Suprapubic skin (tissue), 4 donors: ENCODE measurements at regions not wholly inside any gene's neighbourhood (a gene's known extent, or its start where the extent isn't known, plus 50 kb on each side); places are given as distances from the start of the nearest gene placed in this dataset.

Source experiments
- DNase-seq, 2 donors: peaks; one replicate each; pipeline ENCODE4 v3.0.0-alpha.2; 2019; ENCODE audit warnings: low spot score in 2 of 2
- H3K27ac ChIP-seq: fragments of 200-600 bp; sonication (generic); one replicate; pipeline ENCODE4 v1.5.1; 2019
- H3K27me3 ChIP-seq: fragments of 200-600 bp; sonication (generic); one replicate; pipeline ENCODE4 v1.5.1; 2019
- H3K36me3 ChIP-seq: fragments of 200-600 bp; sonication (generic); one replicate; pipeline ENCODE4 v1.5.1; 2019
- H3K4me1 ChIP-seq: fragments of 200-600 bp; sonication (generic); one replicate; pipeline ENCODE4 v1.5.1; 2019
- H3K4me3 ChIP-seq: fragments of 200-600 bp; sonication (generic); one replicate; pipeline ENCODE4 v1.5.1; 2019; ENCODE audit warnings: mild to moderate bottlenecking
- H3K9me3 ChIP-seq: fragments of 200-600 bp; sonication (generic); one replicate; pipeline ENCODE4 v1.5.1; 2019
- CTCF ChIP-seq, 2 donors: fragments of 200-600 bp in 1 of 2; fragments of 450-650 bp in 1 of 2; sonication (generic) in 1 of 2; IDR thresholded peaks; one replicate each; pipeline ENCODE4 v1.5.1; 2016 to 2019; ENCODE audit warnings: antibody characterized with exemption in 2 of 2, mild to moderate bottlenecking in 1 of 2, moderate library complexity in 1 of 2
- EP300 ChIP-seq: sonication (generic); formaldehyde crosslinking; IDR thresholded peaks from one replicate; pipeline ENCODE4 v1.6.1; 2017; ENCODE audit warnings: antibody characterized with exemption
- POLR2A ChIP-seq, 2 donors: fragments of 450-650 bp; IDR thresholded peaks; one replicate each; pipeline ENCODE4 v1.6.1; 2017; ENCODE audit warnings: antibody characterized with exemption in 2 of 2, mild to moderate bottlenecking in 2 of 2, moderate library complexity in 2 of 2
- POLR2AphosphoS5 ChIP-seq, 3 donors: sonication (generic); formaldehyde crosslinking; IDR thresholded peaks; one replicate each; pipeline ENCODE4 v1.6.1; 2017; ENCODE audit warnings: antibody characterized with exemption in 3 of 3
- WGBS: methylation state at CpG from one replicate; pipeline ENCODE4 v1.1.5; 2018; 5-methylcytosine and 5-hydroxymethylcytosine counted together

GRCh38 chr7:49367072-49367471 lies 406.4 kb upstream of the VWC2 start:
- 42% methylated on average over 2 of the region's 2 CpGs for WGBS
- no peaks in the 10 kb centered on the region for H3K27me3 ChIP-seq
- H3K36me3 ChIP-seq, result no peaks in the 10 kb centered on the region
- no peak for TF ChIP-seq POLR2AphosphoS5 (IDR thresholded peaks at IDR 0.05)
- TF ChIP-seq POLR2A (IDR thresholded peaks at IDR 0.05), result no peak
- TF ChIP-seq EP300, result no peak
- TF ChIP-seq CTCF (IDR thresholded peaks at IDR 0.05), result no peak
- DNase-seq, result no peak
- no peak overlapping the region for H3K4me3 ChIP-seq
- H3K4me1 ChIP-seq, result no peaks in the 10 kb centered on the region
- no peaks in the 10 kb centered on the region for H3K9me3 ChIP-seq
- H3K27ac ChIP-seq, result no peak overlapping the region

- Histone ChIP-seq H3K27me3 (no peaks in the 10 kb centered on the region), H3K36me3 (no peaks in the 10 kb centered on the region), H3K27ac (no peak overlapping the region), H3K4me3 (no peak overlapping the region), H3K4me1 (no peaks in the 10 kb centered on the region), H3K9me3 (no peaks in the 10 kb centered on the region)
- WGBS, result 59% methylated on average over 1 of the region's 1 CpG
- no peak for TF ChIP-seq POLR2A (IDR thresholded peaks at IDR 0.05)
- no peak for DNase-seq
Observed at GRCh38 chr7:49371771-49372170, 401.7 kb upstream of the VWC2 start.

- Histone ChIP-seq H3K27me3 (no peaks in the 10 kb centered on the region), H3K27ac (no peak overlapping the region), H3K4me3 (no peak overlapping the region), H3K36me3 (no peaks in the 10 kb centered on the region), H3K9me3 (peaks cover 7% of the 10 kb centered on the region), H3K4me1 (no peaks in the 10 kb centered on the region)
- no peak for TF ChIP-seq POLR2A (IDR thresholded peaks at IDR 0.05)
- TF ChIP-seq POLR2AphosphoS5 (IDR thresholded peaks at IDR 0.05), result no peak
- no peak for TF ChIP-seq CTCF (IDR thresholded peaks at IDR 0.05)
- TF ChIP-seq EP300, result no peak
- no peak for DNase-seq
- WGBS, result 82% methylated on average over 2 of the region's 2 CpGs
Observed at GRCh38 chr7:49376817-49377375, 396.5 kb upstream of the VWC2 start.

- Histone ChIP-seq H3K4me1 (no peaks in the 10 kb centered on the region), H3K36me3 (no peaks in the 10 kb centered on the region), H3K4me3 (no peak overlapping the region), H3K27ac (no peak overlapping the region), H3K27me3 (no peaks in the 10 kb centered on the region), H3K9me3 (no peaks in the 10 kb centered on the region)
- TF ChIP-seq CTCF (IDR thresholded peaks at IDR 0.05), result no peak
- TF ChIP-seq POLR2AphosphoS5 (IDR thresholded peaks at IDR 0.05), result no peak
- no peak for TF ChIP-seq EP300
- no peak for TF ChIP-seq POLR2A (IDR thresholded peaks at IDR 0.05)
- DNase-seq, result no peak
- WGBS, result 96% methylated on average over 1 of the region's 1 CpG
Observed at GRCh38 chr7:49386792-49387191, 386.6 kb upstream of the VWC2 start.

- WGBS, result 58% methylated on average over 7 of the region's 7 CpGs
- no peak for DNase-seq
Observed at GRCh38 chr7:49389871-49390479, 383.5 kb upstream of the VWC2 start.

GRCh38 chr7:49396229-49396628 lies 377.2 kb upstream of the VWC2 start:
- no peak for TF ChIP-seq EP300
- no peak for TF ChIP-seq POLR2A (IDR thresholded peaks at IDR 0.05)
- no peak for TF ChIP-seq CTCF (IDR thresholded peaks at IDR 0.05)
- no peak for TF ChIP-seq POLR2AphosphoS5 (IDR thresholded peaks at IDR 0.05)
- Histone ChIP-seq H3K9me3 (no peaks in the 10 kb centered on the region), H3K36me3 (no peaks in the 10 kb centered on the region), H3K27me3 (no peaks in the 10 kb centered on the region), H3K4me3 (no peak overlapping the region), H3K4me1 (peaks cover 14% of the 10 kb centered on the region), H3K27ac (no peak overlapping the region)
- 89% methylated on average over 4 of the region's 4 CpGs for WGBS
- DNase-seq, result no peak

More at GRCh38 chr7:49389871-49390479, 383.5 kb upstream of the VWC2 start:
- H3K9me3 ChIP-seq, result no peaks in the 10 kb centered on the region
- H3K27me3 ChIP-seq, result no peaks in the 10 kb centered on the region
- no peaks in the 10 kb centered on the region for H3K4me1 ChIP-seq
- no peaks in the 10 kb centered on the region for H3K36me3 ChIP-seq
- no peak overlapping the region for H3K27ac ChIP-seq
- H3K4me3 ChIP-seq, result no peak overlapping the region
- TF ChIP-seq EP300 (no peak), POLR2AphosphoS5 (IDR thresholded peaks at IDR 0.05) (no peak), POLR2A (IDR thresholded peaks at IDR 0.05) (no peak)
